ENCODE measurements at regions not wholly inside any gene's neighbourhood (a gene's known extent, or its start where the extent isn't known, plus 50 kb on each side); places are given as distances from the start of the nearest gene placed in this dataset.

GRCh38 chr10:89937494-89937893 lies 236.1 kb downstream of the KIF20B start:
- 78 to 96% (median 87%) methylated on average over 3 of the region's 3 CpGs for WGBS, 5 donors
- no peak overlapping the region for H3K4me3 ChIP-seq
- intact Hi-C loops (cut with DNase I; ENCODE audit: low total_unique reads) = no loop called here

GRCh38 chr10:89940076-89940475 lies 238.7 kb downstream of the KIF20B start:
- no peak for DNase-seq
- TF ChIP-seq CTCF (IDR thresholded peaks at IDR 0.05) = no peak
- TF ChIP-seq POLR2A (IDR thresholded peaks at IDR 0.05) = no peak
- no peak for TF ChIP-seq EP300 (IDR thresholded peaks at IDR 0.05)
- TF ChIP-seq POLR2AphosphoS5 (IDR thresholded peaks at IDR 0.05) = no peak
- Histone ChIP-seq H3K4me1 (no peaks in the 10 kb centered on the region), H3K27ac (no peak overlapping the region), H3K27me3 (no peaks in the 10 kb centered on the region), H3K36me3 (no peaks in the 10 kb centered on the region), H3K9me3 (peaks cover 0 to 8% (median 8%) of the 10 kb centered on the region in 4 donors), H3K4me3 (no peak overlapping the region)
- intact Hi-C loops (cut with DNase I; ENCODE audit: low total_unique reads) = no loop called here
- 76 to 86% (median 77%) methylated on average over 1 of the region's 1 CpG for WGBS, 5 donors

More at GRCh38 chr10:89937494-89937893, 236.1 kb downstream of the KIF20B start:
- no peak for DNase-seq
- Histone ChIP-seq H3K4me1 (no peaks in the 10 kb centered on the region), H3K27me3 (no peaks in the 10 kb centered on the region), H3K9me3 (peaks cover 0 to 8% (median 8%) of the 10 kb centered on the region in 4 donors), H3K27ac (no peak overlapping the region), H3K36me3 (no peaks in the 10 kb centered on the region)
- TF ChIP-seq CTCF (IDR thresholded peaks at IDR 0.05) (no peak), POLR2A (IDR thresholded peaks at IDR 0.05) (no peak), POLR2AphosphoS5 (IDR thresholded peaks at IDR 0.05) (no peak), EP300 (IDR thresholded peaks at IDR 0.05) (no peak)

GRCh38 chr10:89942217-89942616 lies 240.8 kb downstream of the KIF20B start:
- intact Hi-C loops (cut with DNase I; ENCODE audit: low total_unique reads) = no loop called here
- no peak overlapping the region for H3K27ac ChIP-seq
- DNase-seq = no peak
- H3K9me3 ChIP-seq = peaks cover 0 to 4% (median 2%) of the 10 kb centered on the region in 4 donors
- H3K36me3 ChIP-seq = no peaks in the 10 kb centered on the region
- H3K4me3 ChIP-seq = no peak overlapping the region
- no peaks in the 10 kb centered on the region for H3K4me1 ChIP-seq
- WGBS, 5 donors = 20 to 87% (median 78%) methylated on average over 1 of the region's 1 CpG
- no peak for TF ChIP-seq CTCF (IDR thresholded peaks at IDR 0.05)
- TF ChIP-seq POLR2AphosphoS5 (IDR thresholded peaks at IDR 0.05) = no peak
- no peak for TF ChIP-seq EP300 (IDR thresholded peaks at IDR 0.05)
- no peak for TF ChIP-seq POLR2A (IDR thresholded peaks at IDR 0.05)
- no peaks in the 10 kb centered on the region for H3K27me3 ChIP-seq

GRCh38 chr10:89944138-89944537 lies 242.7 kb downstream of the KIF20B start:
- no peak overlapping the region for H3K4me3 ChIP-seq
- no peaks in the 10 kb centered on the region for H3K4me1 ChIP-seq
- no peak overlapping the region for H3K27ac ChIP-seq
- intact Hi-C loops (cut with DNase I; ENCODE audit: low total_unique reads) = no loop called here
- DNase-seq = no peak
- 29 to 52% (median 36%) methylated on average over 1 of the region's 1 CpG for WGBS, 5 donors
- TF ChIP-seq POLR2AphosphoS5 (IDR thresholded peaks at IDR 0.05) (no peak), EP300 (IDR thresholded peaks at IDR 0.05) (no peak), POLR2A (IDR thresholded peaks at IDR 0.05) (no peak), CTCF (IDR thresholded peaks at IDR 0.05) (no peak)
- H3K36me3 ChIP-seq = no peaks in the 10 kb centered on the region
- no peaks in the 10 kb centered on the region for H3K27me3 ChIP-seq
- H3K9me3 ChIP-seq = no peaks in the 10 kb centered on the region
